Neural crest cell (in vitro differentiated cells): ENCODE measurements at regions not wholly inside any gene's neighbourhood (a gene's known extent, or its start where the extent isn't known, plus 50 kb on each side); places are given as distances from the start of the nearest gene placed in this dataset.

Source experiments
- DNase-seq: peaks from one replicate; pipeline ENCODE4 v3.0.0; 2021; ENCODE audit warnings: low read depth, mixed read lengths, low spot score
- H3K27ac Mint-ChIP-seq: one replicate; pipeline ENCODE4 v1.8.0; 2021; ENCODE audit warnings: mild to moderate bottlenecking, mixed read lengths; ENCODE audit not compliant: unreplicated experiment
- H3K27me3 Mint-ChIP-seq: 2 replicates; pipeline ENCODE4 v1.8.0; 2021; ENCODE audit warnings: low read depth, mild to moderate bottlenecking, mixed read lengths
- H3K36me3 Mint-ChIP-seq: 2 replicates; pipeline ENCODE4 v1.8.0; 2021; ENCODE audit warnings: low read depth, mild to moderate bottlenecking, mixed read lengths
- H3K4me1 Mint-ChIP-seq: 2 replicates; pipeline ENCODE4 v1.8.0; 2021; ENCODE audit warnings: mixed read lengths
- H3K4me3 Mint-ChIP-seq: one replicate; pipeline ENCODE4 v1.8.0; 2021; ENCODE audit warnings: mild to moderate bottlenecking, mixed read lengths
- H3K9me3 Mint-ChIP-seq: 2 replicates; pipeline ENCODE4 v1.8.0; 2021; ENCODE audit warnings: mixed read lengths
- CTCF ChIP-seq: fragments of 200-600 bp; sonication (generic); conservative IDR thresholded peaks from 2 replicates; pipeline ENCODE4 v1.5.0; 2021; ENCODE audit warnings: antibody characterized with exemption, mild to moderate bottlenecking

GRCh38 chr2:59912042-59912441 is 641.4 kb downstream of the BCL11A start:
- no peak for DNase-seq
- Mint-ChIP-seq H3K27me3 (no peaks in the 10 kb centered on the region), H3K4me1 (peaks cover 5% of the 10 kb centered on the region)

GRCh38 chr2:59910166-59910565 is 643.3 kb downstream of the BCL11A start:
- Mint-ChIP-seq H3K4me3 (no peak overlapping the region), H3K4me1 (no peaks in the 10 kb centered on the region), H3K27me3 (no peaks in the 10 kb centered on the region)

More at GRCh38 chr2:59912042-59912441, 641.4 kb downstream of the BCL11A start:
- Mint-ChIP-seq H3K27ac (no peak overlapping the region), H3K36me3 (no peaks in the 10 kb centered on the region), H3K9me3 (no peaks in the 10 kb centered on the region), H3K4me3 (no peak overlapping the region)
- TF ChIP-seq CTCF, result no peak

GRCh38 chr2:59909147-59909546 is 644.3 kb downstream of the BCL11A start:
- H3K27ac Mint-ChIP-seq, result no peak overlapping the region
- no peaks in the 10 kb centered on the region for H3K27me3 Mint-ChIP-seq
- no peak for TF ChIP-seq CTCF
- H3K4me1 Mint-ChIP-seq, result no peaks in the 10 kb centered on the region
- no peaks in the 10 kb centered on the region for H3K9me3 Mint-ChIP-seq
- no peak for DNase-seq
- H3K4me3 Mint-ChIP-seq, result no peak overlapping the region
- H3K36me3 Mint-ChIP-seq, result no peaks in the 10 kb centered on the region

More at GRCh38 chr2:59910166-59910565, 643.3 kb downstream of the BCL11A start:
- Mint-ChIP-seq H3K9me3 (no peaks in the 10 kb centered on the region), H3K27ac (no peak overlapping the region), H3K36me3 (no peaks in the 10 kb centered on the region)
- TF ChIP-seq CTCF, result no peak
- DNase-seq, result no peak

- DNase-seq, result no peak
- H3K9me3 Mint-ChIP-seq, result no peaks in the 10 kb centered on the region
- no peaks in the 10 kb centered on the region for H3K36me3 Mint-ChIP-seq
- no peak overlapping the region for H3K4me3 Mint-ChIP-seq
- no peak overlapping the region for H3K27ac Mint-ChIP-seq
- H3K4me1 Mint-ChIP-seq, result no peaks in the 10 kb centered on the region
- no peak for TF ChIP-seq CTCF
- no peaks in the 10 kb centered on the region for H3K27me3 Mint-ChIP-seq
These were observed 647.7 kb downstream of the BCL11A start for GRCh38 chr2:59905731-59906130.

GRCh38 chr2:59903994-59904544 is 649.4 kb downstream of the BCL11A start:
- Mint-ChIP-seq H3K27ac (no peak overlapping the region), H3K4me1 (no peaks in the 10 kb centered on the region), H3K36me3 (no peaks in the 10 kb centered on the region), H3K27me3 (no peaks in the 10 kb centered on the region), H3K9me3 (no peaks in the 10 kb centered on the region), H3K4me3 (no peak overlapping the region)
- no peak for DNase-seq
- no peak for TF ChIP-seq CTCF
